Activated CD4-positive, alpha-beta T cell treated with anti-CD3 and anti-CD28 coated beads for 1 hour (primary cell): ENCODE measurements at regions not wholly inside any gene's neighbourhood (a gene's known extent, or its start where the extent isn't known, plus 50 kb on each side); places are given as distances from the start of the nearest gene placed in this dataset.

Experiments used
- DNase-seq: peaks from one replicate; pipeline ENCODE4 v3.0.0-alpha.2; 2020

DNA sequence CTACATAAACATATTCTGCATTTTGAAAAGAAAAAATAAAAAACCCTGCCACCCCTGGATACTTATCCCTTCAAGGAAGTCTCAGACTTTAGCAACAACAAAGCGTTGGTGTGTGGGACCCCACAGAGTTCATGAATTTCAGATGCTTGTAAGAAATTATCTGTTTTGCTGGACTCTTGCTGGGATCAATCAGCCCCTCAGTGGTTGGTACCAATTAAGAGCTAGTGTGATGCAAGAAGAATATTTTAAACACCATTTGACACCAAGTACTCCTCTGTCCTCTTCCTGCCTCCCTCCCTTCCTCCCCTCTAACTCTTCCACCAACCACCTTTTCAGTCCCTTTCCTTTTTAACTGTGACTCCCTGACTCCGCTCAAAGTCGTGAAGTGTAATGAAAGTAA is 51.5 kb downstream of the SST start:
- no peak for DNase-seq

DNA sequence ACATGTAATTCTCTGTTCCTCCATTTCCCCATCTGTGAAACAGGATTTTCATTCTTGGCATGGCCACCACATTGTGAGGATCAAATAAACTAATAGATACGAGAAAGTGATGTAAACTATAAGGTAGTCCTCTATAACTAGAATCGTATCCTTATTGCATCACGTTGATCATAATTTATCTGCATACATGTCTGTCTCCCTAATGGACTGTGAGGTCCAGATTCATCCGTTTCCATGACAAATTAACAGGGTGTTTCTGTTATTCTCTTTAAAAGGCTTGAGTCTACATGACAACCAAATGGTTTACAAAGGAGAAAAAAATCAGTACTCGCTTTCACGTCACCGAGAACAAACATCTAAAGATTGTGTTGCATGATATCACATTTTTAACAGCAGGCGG is 53.0 kb downstream of the SST start:
- DNase-seq = no peak

DNA sequence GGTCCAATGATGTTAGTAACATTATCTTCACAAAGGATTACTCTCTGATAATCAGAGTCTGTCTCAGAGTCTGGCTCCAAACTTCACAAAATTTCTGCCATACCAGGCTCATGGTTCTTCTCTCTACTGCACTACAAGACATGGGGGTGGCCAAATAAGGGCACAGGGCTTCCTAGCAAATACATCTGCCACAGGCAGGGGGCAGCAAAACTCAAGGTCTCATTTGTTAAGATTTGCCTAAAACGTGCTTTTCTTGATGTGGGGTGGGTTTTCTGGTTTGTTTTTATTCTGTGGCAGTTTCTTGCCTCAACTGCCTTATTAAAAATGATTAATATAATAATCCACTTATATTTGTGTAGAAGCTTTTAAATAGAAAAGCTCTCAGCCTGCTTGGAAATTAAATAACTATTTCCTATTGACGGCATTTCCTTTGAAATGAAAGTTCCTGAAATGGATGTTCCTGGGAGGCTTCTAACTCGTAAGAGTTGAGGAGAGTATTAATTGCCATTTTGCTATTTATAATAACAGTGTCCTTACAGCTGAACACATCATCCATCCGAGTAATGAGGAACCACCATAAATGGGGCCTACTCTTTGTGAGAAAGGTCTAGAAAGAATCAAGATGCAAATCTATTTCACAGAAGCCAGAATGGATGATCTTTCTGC is 53.8 kb downstream of the SST start:
- DNase-seq = peak; percentile 11

DNA sequence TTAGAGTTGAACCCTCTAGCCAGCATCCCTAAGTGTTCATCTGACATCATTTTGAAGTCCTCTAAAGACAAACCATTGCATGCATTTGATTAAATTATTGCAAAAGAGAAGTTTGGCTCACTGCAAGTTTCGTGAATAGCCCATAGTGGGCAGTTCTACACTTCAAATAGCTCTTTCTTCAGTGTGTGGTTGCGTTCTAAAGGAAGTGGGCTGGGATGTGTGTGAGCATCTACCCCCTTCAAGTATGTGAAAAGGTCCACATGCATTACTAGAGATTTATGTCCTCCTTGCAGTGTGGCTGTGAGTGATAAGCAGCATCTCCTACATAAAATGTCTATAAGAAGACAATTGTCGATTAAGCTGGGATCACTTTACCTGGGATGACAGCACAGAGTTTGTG is 54.6 kb downstream of the SST start:
- no peak for DNase-seq

DNA sequence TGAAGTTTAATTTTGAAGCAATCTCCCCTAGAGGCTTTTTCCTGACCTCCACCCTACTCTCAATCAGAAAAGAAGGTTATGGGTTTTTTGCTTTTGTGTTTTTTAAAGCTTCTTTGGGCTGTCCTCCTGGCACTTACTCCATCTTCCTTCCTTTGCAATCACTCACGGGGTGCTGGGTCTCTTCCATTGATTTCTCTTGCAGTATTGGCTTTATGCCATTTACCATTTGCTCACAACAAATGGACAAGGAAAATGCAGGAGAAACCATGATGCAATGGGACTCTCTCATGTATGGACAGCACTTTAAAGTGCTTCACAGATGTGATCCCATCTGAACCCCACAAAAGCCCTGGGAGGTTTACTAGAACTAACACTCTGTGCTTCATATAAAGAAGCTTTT is 57.5 kb downstream of the SST start:
- DNase-seq = no peak

DNA sequence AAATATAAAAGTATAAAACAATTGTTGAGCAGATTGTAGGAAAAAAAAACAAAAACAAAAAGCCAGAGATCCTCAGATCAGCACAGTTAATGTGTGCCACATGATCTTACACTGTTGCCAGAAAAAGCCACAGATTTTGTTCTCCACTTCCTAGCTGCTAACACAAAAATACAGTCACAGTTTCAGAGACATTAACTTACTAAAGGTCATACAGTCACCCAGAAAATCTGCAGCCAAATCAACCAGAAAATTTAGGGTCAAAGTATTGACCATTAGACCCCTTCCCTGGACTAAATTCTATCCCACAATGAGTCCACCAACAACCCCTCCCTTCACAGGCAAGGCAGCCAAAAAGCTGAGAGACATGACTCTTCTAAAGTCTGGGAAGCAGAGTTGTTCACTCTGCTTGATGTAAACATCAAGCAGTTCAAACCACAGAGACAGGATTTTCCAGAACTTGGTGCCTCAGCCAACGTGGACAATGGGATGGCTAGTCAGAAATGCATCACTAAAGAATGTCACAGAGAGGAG is 59.1 kb downstream of the SST start:
- no peak for DNase-seq

DNA sequence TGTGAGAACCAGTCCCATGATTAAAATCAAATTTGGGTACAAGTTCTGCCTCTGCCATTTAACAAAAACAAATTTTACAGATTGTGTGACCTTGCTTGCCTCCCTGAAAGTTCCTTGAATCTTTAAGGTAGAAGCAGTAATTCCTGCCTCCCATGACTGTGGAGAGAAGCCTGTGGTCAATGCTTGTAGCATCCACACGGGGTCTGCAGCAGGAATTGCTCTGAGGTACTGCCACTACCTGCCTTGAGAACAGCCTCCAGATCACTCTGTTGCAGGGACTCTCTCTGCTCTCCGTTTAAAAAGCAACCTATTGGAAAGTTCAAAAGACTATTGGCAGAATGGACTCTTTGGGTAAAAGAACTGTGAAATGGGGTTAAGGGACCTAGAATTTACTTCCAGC is 75.9 kb downstream of the SST start:
- DNase-seq = no peak

DNA sequence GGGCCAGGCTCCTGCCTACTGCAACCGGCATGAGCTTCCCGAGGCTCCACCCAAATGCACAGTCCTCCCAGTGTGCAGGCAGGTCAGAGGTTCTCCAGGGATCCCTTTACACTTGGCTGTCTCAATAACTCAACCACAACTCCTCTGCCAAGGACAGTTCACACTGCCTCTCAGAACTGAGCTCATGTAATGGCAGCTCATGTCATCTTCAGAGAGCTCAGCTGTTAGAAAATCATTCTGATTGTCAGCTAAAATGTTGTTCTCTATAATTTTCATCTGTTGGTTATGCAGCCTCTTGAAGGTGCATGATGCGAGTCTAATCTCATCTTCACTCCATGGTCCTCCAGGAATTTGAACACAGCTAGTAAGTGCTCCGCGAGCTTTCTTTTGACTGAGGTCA is 76.7 kb downstream of the SST start:
- no peak for DNase-seq

DNA sequence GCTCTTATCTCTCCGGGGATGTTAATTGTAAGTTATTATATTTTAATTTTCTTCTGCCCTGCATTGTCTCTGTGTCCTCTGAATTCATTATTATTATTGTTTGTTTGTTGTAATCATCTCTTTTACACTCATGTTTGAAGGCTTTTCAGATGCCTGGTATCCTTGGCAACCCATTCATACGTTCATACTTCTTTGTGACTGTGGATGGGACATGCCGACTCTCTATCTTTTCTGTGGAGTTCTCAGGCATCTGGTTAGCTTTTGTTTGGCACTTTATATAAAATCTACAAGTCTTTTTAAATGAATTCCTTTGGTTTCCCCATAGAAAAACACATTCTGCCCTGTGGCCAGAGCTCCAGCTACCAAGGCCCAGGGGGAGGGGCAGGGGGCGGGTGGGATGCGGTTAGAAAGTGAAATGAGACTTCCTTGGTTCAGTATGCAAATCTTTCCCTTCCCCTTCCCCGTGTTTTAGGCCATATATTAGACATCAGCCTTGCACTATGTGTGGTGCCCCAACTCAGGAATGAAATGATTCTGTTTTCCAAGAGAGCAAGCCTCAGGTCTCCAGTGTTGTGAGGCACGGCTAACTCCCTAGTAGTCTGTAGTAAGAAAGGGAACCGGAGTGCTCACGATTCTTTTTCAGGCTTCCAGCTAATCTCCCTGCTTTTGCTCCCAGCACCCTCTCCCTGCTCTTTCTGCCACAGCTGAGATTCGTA is 79.2 kb downstream of the SST start:
- DNase-seq = no peak

DNA sequence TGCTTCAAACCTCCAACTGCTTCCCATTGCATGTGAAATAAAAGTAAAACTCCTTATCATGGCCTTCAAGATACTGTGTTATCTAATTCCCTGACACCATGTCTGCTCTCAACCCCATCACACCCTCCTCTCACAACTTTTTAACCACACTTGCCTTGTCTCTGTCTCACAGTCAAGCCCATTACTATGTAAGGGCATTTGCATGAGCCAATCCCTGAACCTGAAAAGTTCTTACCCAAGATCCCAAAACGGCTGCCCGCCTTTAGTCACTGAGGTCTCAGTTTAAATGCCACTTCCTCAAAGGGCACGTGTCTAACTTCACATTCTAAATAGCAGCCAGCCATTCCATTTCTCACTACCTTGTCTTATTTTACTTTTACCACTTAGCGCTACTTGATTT is 83.1 kb downstream of the SST start:
- no peak for DNase-seq

DNA sequence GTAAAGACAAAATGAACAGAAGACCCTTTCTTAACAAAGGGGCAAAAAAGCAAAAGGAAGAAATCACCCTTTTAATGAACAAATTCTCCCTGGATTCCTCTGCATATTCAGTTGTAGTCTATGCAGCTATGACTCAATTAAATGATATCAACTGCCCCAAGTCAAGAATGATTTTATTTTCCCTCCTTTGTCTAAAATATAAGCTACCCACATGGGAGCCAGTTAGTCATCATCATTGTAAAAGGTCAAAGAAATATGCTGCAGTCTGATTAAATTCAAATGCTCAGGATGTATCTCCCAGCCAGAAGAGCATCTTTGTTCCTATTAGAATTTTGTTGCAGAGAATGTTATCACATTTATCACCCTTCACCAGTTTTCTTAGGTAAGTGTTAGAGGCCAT is 84.0 kb downstream of the SST start:
- no peak for DNase-seq

DNA sequence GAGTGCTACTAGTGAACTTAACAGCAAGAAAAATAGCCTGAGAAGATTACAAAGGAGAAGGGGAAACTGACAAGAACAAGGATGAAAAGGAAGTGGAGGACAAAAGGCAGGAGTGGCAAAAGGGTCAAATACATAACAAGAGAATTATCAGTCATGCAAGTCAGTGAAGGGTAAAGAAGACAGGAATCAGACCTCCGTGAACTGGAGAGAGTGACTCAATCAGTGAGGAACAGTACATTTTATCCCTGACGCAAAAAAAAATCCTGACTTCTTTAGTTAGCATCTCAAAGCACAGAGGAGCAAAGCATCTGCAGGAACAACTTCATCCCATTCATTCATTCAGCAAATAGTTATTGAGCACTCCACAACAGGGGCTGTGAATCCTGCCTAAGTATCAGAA is 97.8 kb downstream of the SST start:
- DNase-seq = no peak

DNA sequence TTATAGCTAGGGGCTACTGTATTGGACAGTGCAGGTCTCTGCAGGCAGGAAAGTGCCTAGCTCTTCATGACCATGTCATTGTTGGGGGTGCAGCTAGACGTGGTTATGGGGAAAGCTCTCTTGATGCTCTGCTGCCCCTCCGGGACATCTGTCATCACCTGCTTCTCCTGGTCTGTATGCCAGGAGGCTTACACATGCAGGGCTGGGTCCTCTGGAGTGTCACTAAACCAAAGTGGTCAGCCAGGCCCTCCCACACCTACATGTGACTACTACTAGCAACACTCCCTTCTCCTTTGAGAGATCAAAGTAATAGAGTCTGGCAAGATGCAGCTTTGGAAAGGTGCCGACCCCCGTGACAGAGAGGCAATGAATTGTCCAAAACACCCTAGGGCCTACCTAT is 98.5 kb downstream of the SST start:
- DNase-seq = no peak

DNA sequence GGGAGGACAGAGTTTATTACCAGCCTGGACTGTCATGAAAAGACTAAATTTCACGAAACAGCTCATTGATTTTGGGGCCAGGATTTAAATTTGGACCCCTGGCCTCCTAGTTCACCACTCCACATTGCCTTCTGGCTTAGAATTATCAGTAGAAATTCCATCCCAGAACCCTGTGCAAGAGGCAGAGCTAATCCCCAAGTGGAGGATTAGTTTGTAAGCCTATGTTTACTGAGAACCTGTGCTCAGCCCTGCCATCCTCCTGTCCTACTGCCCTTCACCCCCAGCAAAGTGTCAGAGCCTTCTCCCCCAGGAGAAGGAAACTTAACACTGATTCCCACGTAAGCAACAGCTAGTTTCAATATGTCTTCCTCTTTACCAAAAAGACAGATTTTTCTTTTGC is 99.4 kb downstream of the SST start:
- DNase-seq = no peak

DNA sequence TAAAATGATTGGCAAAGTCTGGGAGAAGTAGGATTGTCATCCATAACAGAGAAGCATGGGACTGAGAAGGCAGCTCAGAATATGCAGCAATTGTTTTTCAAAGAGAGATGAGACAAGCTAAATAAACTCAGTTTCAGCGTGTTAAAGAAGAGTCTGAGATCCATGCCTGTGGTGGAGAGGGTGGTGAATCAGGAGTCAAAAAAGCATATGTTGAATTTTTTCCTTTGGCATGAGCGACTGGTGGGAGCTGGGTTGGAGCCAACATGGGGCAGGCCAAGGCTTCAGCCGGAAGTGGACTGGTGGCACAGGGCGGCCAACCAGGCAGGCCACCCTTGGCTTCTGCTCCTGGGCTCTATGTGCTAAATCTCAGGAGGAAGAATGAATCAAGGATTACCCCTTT is 102.0 kb downstream of the SST start:
- no peak for DNase-seq

DNA sequence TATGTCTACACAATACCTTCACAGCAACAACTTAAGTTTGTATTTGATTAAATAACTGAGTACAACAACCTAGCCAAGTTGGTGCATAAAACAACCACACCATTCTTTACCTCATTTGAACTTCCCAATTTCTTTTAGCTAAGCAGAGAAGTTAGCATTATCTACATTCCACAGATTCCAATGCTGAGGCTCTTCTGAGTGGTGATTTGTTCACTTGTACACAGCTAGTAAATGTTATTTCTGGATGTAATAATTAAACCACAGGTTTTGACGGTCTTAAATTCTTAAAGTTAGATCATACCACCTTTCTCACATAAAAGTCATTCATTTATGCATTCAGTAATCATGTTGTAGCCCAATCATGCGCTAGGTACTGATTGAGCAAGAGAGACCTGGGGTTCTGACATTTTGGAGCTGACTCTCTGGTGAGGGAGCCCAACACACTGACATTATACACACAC is 102.5 kb downstream of the SST start:
- DNase-seq = no peak

DNA sequence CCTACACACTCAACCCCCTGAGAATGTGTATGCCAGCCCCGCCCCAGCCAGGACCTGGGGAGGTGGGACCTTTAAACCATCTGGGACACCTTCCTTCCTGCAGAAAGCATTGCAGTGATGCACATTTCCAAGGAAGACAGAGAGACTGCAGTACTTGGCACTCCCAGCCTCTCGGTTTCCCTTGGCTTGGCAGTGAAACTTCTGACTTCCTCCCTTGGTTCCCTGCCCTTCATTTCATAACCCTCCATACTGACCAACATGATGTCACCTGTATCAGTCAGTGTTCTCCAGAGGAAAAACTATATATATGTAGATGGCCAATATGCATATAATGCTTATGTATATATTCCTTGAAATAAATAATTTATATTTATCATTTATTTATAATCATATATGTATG is 103.2 kb downstream of the SST start:
- DNase-seq = no peak

DNA sequence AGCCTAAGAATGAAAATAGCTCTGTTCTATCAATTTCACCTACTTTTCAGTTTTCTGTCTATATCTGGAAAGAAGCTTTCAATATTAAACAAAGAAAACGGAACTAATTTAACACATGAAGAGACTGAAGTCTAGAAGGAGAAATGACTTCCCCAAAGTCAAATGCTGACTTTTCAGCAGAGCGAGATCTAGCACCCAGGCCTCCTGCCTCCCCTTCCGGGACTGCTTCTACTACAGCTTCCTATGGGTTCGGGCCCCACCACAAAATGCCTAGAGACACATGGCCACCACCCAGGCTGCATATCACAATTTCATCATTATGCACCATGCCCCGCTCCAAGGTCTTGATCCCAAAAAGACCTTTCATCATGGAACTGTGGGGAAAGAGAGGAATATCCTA is 104.5 kb downstream of the SST start:
- DNase-seq = no peak

DNA sequence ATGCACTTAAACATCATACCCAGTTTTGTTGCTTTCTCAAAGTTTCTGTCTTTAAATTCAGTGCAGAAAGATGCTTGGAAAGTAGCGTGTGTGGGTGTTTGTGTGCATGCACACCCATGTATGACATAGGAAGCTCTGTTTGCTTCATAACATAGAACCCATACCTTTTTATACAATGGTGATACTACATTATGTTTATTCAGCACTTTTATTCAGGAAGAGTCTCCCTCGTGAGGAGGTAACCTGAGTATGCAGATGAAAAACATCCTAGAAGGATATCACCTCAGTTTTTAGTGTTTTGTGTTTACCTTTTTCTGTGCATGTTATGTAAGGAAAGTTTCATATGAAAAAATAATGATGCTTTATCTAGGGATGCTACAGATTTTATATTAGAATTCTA is 111.2 kb downstream of the SST start:
- no peak for DNase-seq

DNA sequence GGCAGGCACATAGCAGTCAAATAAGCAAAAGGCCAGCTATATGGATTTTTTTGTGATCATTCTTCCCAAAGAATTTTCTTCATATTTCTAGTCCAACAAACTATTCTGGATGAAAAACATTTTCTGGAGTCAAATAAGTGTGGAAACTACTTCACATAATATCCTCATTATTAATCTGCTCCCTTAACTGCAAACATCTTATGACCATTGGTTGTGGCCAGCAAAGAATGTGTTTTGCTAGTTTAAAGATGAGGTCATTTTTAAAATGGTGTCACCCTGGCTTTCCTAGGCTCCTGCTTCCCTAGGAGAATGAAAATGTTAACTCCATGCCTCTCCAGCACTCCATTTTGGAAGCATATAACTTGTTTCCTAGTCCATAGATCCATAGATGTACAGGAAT is 118.8 kb downstream of the SST start:
- no peak for DNase-seq

DNA sequence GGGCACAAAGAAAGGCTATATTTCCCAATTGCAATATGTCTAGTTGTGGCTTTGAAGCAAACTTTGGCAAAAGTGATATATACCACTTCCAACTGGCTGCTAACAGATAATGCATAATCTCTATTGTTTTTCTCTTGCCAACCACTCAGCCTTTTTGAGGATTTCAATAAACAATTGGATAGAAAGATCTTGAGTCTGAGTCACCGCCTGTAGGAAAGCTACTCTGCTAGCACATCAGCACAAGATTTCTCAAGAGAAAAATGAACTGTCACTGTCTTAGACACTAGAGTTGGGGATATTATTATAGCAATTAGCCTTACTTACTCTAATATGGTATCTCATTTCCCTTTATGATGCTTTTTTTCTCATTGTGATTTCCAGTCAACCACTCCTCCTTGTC is 119.7 kb downstream of the SST start:
- DNase-seq = no peak

DNA sequence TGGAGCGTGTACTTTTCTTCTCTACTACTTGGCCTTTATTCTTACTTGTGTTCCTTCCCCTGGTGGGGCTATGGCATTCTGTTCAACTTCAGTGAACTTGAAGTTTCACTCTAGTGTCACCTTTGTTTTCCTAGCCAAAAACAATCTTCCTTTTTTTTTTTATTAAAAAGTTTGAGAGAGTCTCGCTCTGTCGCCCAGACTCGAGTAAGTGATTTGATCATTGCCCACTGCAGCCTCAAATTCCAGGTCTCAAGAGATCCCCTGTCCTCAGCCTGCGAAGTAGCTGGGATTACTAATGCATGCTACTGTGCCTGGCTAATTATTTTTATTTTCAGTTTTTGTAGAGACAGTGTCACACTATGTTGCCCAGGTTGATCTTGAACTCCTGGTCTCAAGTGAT is 124.8 kb downstream of the SST start:
- DNase-seq = no peak

DNA sequence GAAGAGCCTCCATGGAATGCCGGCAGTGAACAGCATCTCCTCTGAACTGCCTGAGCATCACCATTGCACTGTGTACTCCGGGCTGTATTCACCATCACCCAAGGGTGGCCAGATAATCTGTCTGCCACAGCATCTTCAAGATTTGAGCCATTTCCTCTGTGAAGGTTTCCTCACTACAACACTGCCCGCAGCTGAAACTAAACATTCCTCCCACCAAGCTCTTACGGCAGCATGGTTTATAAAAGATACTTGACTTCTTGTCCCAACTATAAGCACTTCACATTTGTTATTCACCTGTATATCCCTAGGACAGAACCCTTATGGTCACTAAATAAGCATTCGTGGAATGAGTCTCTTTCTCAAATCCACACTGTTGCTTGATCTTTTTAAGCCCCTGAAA is 125.9 kb downstream of the SST start:
- DNase-seq = no peak

DNA sequence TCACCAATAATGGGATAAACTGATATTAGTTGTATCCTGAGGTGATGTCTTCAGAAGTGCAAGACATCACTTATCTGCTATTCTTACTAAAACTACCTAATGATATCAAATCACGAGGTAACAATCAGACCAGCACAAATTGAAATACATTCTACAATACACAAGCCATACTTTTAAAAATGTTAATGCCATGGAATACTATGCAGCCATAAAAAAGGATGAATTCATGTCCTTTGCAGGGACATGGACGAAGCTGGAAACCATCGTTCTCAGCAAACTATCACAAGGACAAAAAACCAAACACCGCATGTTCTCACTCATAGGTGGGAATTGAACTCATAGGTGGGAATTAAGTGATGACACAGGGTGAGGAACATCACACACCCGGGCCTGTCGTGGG is 129.3 kb downstream of the SST start:
- DNase-seq = no peak

DNA sequence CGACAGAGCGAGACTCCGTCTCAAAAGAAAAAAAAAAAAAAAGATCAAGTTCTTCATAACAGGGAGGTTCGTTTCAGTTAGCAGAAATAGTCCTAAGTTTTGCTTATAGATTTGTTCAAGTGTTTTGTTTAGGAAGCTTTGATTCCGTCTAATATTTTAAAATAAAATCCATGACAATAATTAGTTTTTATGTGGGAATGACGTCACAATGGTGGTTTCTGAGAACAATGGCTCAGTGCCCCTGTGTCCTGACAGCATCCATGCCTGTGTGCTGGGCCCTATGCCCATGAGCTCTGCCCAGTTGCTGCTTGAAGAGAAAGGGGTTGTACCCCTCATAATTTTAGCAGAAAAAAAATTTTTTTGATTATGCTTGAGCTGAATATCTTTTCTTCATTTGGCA is 134.0 kb downstream of the SST start:
- no peak for DNase-seq
